ENCODE measurements at regions not wholly inside any gene's neighbourhood (a gene's known extent, or its start where the extent isn't known, plus 50 kb on each side); places are given as distances from the start of the nearest gene placed in this dataset.
"Not testable (repeated sequence)": the region's sequence is repeated elsewhere in the genome, so short reads cannot be mapped to it uniquely, and the experiment has no call there.

DNA sequence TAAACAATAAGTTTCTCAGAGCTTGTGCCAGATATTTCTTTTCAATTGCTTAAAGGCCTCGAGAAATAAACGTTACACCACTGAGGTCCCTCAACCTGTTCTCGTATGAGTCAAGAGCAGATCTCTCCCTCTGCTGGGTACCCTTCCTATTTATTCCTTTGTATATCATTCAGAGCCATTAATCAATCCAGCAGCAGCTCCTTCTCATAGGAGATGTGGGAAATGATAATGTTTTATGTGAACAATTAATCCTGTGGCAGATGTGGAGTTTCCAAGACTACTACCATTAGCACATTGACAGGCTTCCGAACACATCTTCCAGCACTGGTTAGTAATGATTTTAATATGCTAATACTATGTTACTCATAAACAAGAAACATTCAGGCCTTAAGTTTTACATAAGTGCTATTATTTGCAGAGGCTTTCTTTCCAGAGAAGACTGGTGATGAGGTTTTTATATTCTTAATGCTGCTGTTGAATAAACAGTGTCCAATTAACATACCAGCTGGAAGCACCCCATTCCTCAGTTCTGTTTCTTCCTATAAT lies 196.5 kb downstream of the ZNF608 start:
- no peak for DNase-seq (ENCODE audit: low read depth)

GRCh38 chr5:124546643-124547042 lies 199.8 kb downstream of the ZNF608 start:
- DNase-seq (ENCODE audit: low read depth), result peak; percentile 59

GRCh38 chr5:124544366-124545055 lies 201.9 kb downstream of the ZNF608 start:
- peak; percentile 7 for DNase-seq (ENCODE audit: low read depth)

GRCh38 chr5:124538931-124539330 lies 207.5 kb downstream of the ZNF608 start:
- no peak for DNase-seq (ENCODE audit: low read depth)

- no peak for DNase-seq (ENCODE audit: low read depth)
Observed at GRCh38 chr5:124538191-124538590, 208.2 kb downstream of the ZNF608 start.

DNA sequence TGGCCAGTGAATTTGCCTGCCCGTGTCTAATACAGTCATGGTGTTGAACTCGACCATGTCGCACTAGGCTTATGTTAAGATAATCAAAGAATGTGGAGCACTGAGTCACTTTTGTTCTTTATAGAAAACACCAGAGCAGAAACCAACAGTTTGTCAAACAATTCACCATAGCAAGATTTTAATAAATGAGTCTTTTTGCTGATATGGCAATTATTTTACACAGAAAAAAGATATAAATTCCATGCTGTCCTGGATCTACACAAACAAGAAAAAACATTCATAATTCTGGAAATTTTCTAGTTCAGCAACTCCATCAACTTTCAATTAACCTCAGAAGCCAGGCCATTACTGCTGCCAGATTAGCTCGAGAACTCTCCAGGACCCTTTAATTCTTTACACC lies 208.9 kb downstream of the ZNF608 start:
- DNase-seq (ENCODE audit: low read depth), result no peak

DNA sequence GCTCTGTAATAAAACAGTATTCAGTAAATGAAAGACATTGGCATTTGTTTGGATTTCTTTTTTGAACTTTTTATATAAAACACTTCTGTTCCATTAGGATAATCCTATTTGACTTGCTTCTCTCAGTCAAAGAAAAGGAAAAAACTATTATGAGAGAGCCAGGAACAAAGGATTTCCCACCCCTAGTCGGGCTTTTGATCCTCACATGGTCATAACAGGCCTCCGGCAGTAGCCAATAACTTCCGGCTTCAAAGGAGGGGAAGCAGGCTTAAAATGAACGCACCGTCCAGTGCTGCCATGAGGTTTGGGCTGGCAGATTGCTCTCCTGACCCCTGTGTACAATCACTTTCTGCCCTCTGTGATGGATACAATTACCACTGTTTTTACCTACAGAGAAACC lies 209.3 kb downstream of the ZNF608 start:
- no peak for DNase-seq (ENCODE audit: low read depth)

- no peak for DNase-seq (ENCODE audit: low read depth)
Observed at GRCh38 chr5:124536333-124536732, 210.1 kb downstream of the ZNF608 start.

GRCh38 chr5:124530916-124531315 lies 215.5 kb downstream of the ZNF608 start:
- DNase-seq (ENCODE audit: low read depth), result no peak

DNA sequence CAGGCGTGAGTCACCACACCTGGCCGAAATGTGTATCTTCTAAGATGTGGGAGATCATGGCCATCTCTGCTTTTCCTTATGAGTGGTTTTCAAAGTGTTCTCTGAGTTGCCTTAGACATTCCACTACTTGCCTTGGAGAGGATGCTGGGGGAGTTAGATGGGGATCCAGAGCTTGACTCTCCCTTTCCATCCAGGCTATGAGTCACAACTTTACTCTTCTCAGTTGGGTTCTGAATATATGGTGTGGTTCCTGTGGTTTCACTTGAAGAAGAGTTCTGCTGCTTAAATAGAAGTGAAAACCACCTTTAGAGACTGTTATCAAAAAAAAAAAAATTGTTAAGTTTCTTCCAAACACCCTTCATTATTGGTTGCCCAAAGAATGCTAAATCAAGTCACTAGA lies 217.6 kb downstream of the ZNF608 start:
- peak; percentile 83 for DNase-seq (ENCODE audit: low read depth)

- DNase-seq (ENCODE audit: low read depth), result peak; percentile 78
Observed at GRCh38 chr5:124527220-124527991, 219.0 kb downstream of the ZNF608 start.

GRCh38 chr5:124526079-124526478 lies 220.4 kb downstream of the ZNF608 start:
- not testable (repeated sequence) for DNase-seq (ENCODE audit: low read depth)

DNA sequence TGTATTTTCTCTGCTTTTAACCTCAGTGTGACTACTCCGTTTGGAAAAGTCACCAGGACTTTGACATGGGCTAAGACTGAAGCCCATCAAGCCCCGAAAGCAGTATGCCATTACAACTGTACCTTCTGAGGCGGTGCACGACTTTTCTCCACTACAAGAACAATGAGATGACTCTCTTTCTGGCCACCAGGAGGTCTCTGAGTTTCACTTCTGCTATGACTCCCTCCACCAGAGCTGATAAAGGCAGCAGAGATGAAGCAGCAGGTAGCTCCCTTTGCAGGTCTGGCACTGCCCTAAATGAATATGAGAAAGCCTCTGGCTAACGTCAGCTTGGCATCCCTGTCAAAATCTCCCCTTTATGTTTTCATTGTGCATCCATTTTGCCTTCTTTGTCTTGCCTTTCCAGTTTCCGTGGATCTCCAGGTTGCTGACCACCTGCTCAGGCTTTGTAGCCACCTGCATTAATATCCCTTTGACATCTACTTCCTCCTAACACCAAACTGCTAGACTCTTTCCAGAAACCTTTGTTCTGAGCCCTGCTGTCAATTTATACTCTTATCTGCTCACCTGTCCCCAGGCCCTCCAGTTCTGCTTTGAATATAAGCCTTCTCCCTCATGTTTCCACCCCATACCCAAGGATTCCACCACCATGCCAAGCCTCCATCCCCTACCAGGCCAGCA lies 221.7 kb downstream of the ZNF608 start:
- no peak for DNase-seq (ENCODE audit: low read depth)

DNA sequence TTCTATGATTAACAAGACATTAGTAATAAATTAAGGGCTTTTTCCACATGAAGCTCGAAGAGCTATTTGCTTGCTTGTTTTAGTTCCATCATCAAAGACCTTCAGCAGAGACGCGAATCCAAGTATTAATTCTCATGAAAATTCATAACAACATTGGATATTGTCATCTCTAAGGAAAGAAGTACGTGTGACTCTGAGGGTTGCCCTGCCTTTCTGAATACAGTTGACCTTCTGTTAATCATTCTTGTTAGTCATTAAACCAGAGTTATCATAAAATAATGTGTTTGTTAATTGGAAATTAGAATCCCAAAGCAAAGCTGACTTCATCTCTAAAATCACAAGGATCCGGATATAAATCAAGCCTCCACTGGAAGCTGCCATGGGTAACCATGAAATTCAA lies 222.5 kb downstream of the ZNF608 start:
- DNase-seq (ENCODE audit: low read depth), result no peak

DNA sequence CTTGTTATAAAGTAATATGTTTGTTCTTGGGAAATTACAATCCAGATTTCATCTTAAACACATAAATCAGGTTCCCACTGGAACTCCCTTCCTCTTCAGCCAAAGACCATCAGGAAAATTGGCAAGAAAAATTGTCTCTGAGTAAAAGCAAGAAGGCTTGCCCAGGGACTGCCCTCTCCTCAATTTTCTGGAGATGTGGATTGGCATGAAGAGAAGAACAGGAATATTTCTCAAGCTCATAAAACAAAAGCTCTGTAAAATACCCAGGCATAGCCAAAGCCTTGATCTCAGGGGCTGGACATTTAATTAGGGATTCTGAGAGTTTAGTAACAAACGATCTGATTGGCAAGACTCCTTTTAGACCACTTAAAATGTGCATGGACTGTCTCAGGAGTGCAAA lies 223.4 kb downstream of the ZNF608 start:
- no peak for DNase-seq (ENCODE audit: low read depth)

DNA sequence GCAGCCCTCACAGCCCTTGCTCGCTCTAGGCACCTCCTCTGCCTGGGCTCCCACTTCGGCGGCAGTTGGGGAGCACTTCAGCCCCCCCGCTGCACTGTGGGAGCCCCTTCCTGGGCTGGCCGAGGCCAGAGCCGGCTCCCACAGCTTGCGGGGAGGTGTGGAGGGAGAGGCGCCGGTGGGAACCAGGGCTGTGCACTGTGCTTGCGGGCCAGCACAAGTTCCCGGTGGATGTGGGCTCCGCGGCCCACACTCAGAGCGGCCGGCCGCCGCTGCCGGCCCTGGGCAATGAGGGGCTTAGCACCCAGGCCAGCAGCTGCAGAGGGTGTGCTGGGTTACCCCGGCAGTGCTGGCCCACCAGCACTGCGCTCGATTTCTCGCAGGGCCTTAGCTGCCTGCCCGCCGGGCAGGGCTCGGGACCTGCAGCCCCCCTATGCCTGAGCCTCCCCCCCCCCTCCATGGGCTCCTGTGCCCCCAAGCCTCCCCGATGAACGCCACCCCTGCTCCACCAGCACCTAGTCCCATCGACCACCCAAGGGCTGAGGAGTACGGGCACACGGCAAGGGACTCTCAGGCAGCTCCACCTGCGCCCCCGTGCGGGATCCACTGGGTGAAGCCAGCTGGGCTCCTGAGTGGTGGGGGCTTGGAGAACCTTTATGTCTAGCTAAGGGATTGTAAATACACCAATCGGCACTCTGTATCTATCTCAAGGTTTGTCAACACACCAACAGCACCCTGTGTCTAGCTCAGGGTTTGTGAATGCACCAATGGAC lies 224.8 kb downstream of the ZNF608 start:
- DNase-seq (ENCODE audit: low read depth), result no peak

DNA sequence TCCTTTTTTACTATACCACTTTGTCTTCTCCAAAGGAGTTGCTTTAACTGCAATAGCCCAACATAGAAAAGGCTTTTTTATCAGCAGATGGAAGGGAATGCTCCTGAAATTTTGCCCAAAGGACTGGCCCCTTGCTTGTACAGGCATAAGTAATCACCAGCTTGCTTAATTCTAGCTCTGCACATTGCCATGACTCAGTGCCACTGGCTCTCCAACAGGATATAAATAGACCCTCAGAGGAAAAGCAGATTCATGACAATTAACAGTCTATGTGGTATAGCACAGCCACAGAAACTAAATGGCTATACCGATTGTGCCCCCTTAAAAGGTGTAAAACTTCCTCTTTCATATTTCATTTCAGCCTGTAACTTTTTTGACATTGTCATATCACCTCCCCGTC lies 227.0 kb downstream of the ZNF608 start:
- peak; percentile 94 for DNase-seq (ENCODE audit: low read depth)

DNA sequence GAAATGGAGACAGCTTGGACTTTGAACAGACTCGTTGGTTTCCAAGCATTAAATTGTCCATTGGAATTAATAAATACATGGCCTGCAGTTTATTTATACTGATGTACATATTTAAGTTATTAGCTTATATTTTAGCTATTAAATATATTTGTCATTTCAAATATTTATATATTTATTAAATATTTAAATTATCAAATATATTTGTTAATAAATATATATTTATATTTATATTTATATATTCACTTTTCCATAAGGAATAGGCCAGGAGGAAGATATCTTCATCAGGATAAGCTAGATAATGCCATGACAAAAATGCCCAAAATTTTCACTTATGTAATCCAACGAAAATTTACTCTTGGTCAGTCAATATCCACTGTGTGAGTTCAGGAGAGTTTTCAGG lies 229.9 kb downstream of the ZNF608 start:
- no peak for DNase-seq (ENCODE audit: low read depth)

GRCh38 chr5:124515497-124516245 lies 230.8 kb downstream of the ZNF608 start:
- DNase-seq (ENCODE audit: low read depth), result no peak

GRCh38 chr5:124514956-124515355 lies 231.5 kb downstream of the ZNF608 start:
- DNase-seq (ENCODE audit: low read depth), result no peak

DNA sequence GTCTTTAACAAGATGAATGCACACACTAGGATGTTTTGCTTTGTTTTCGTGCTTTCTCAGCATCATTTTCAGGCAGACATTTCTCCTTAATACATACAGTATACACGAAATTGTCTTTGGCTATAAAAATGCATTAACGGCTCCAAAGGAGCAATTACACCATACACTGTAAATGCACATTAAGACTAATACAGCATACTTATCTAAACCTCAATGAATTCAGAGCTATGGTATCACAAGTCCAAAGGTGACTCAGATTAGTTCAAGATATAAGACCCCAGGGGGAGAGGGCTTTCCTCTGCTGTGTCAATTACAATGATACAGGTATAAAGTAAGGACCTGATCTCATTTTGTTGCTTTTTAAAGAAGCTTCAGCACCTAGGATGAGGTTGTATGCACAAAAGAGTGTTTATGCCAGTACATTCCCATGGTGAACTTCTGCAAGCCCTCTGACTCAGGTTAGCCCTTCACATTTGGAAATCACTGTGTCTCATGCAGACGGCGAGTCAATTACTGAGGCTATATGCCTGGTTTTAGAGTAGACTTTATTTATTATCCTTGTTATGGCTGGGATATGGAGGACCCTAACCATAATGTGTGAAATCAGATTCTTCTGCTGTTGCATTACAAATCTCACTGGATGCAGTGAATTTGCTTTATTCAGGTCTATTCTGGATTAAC lies 233.3 kb downstream of the ZNF608 start:
- peak; percentile 68 for DNase-seq (ENCODE audit: low read depth)

Data from amniotic epithelial cell (primary cell).